Neural progenitor cell (in vitro differentiated cells): ENCODE measurements at regions not wholly inside any gene's neighbourhood (a gene's known extent, or its start where the extent isn't known, plus 50 kb on each side); places are given as distances from the start of the nearest gene placed in this dataset.

Experiments
- CTCF ChIP-seq: fragments of 200-600 bp; sonication (generic); IDR thresholded peaks from 2 replicates; pipeline ENCODE4 v1.5.1; 2017; ENCODE audit warnings: antibody characterized with exemption, mild to moderate bottlenecking
- EZH2phosphoT487 ChIP-seq: fragments of 200-600 bp; sonication (generic); IDR thresholded peaks from 2 replicates; pipeline ENCODE4 v1.6.1; 2017; ENCODE audit warnings: antibody characterized with exemption

- no peak for TF ChIP-seq CTCF
- no peak for TF ChIP-seq EZH2phosphoT487
Observed at GRCh38 chr6:37119387-37119886, 50.5 kb upstream of the PIM1 start.
